CD4-positive, CD25-positive, alpha-beta regulatory T cell (primary cell): ENCODE measurements at regions not wholly inside any gene's neighbourhood (a gene's known extent, or its start where the extent isn't known, plus 50 kb on each side); places are given as distances from the start of the nearest gene placed in this dataset.
"Not testable (repeated sequence)": the region's sequence is repeated elsewhere in the genome, so short reads cannot be mapped to it uniquely, and the experiment has no call there.

Source experiments
- ATAC-seq, 2 donors: fragments of 150-1000 bp; cut with Tn5 transposase; one replicate each; pipeline ENCODE4 v1.10.0; 2021; ENCODE audit warnings: low read depth in 2 of 2, moderate number of reproducible peaks in 2 of 2, moderate library complexity in 1 of 2
- DNase-seq, 3 donors: peaks; one replicate each; pipeline versions ENCODE4 v3.0.0 to v3.0.0-alpha.2; 2012 to 2022; ENCODE audit warnings: mixed read lengths in 1 of 3
- H3K27ac ChIP-seq: one replicate; pipeline ENCODE4 v1.7.0; 2013; ENCODE audit warnings: mild to moderate bottlenecking, low read length; ENCODE audit not compliant: insufficient read depth, poor library complexity, severe bottlenecking
- H3K27me3 ChIP-seq: one replicate; pipeline ENCODE4 v1.7.0; 2013; ENCODE audit warnings: low read length; ENCODE audit not compliant: control insufficient read depth, insufficient read depth
- H3K36me3 ChIP-seq: one replicate; pipeline ENCODE4 v1.7.0; 2013; ENCODE audit warnings: mild to moderate bottlenecking, low read length, moderate library complexity; ENCODE audit not compliant: control insufficient read depth, insufficient read depth
- H3K4me1 ChIP-seq: 2 replicates; pipeline ENCODE4 v1.7.0; 2013; ENCODE audit warnings: mild to moderate bottlenecking, low read length; ENCODE audit not compliant: insufficient read depth, control insufficient read depth, poor library complexity, severe bottlenecking
- H3K4me3 ChIP-seq: one replicate; pipeline ENCODE4 v1.7.0; 2013; ENCODE audit warnings: low read depth, mild to moderate bottlenecking, low read length, moderate library complexity
- H3K9me3 ChIP-seq, 2 experiments: 1 replicate in 1 of 2; 2 replicates in 1 of 2; pipeline ENCODE4 v1.7.0; 2013; ENCODE audit warnings: low read length in 2 of 2, mild to moderate bottlenecking in 1 of 2, moderate library complexity in 1 of 2; ENCODE audit not compliant: control insufficient read depth in 2 of 2
- H3K27ac Mint-ChIP-seq, 3 donors: one replicate each; pipeline ENCODE4 v1.8.0; 2020 to 2022; ENCODE audit warnings: mild to moderate bottlenecking in 3 of 3, mixed read lengths in 3 of 3, moderate library complexity in 2 of 3
- H3K27me3 Mint-ChIP-seq: one replicate; pipeline ENCODE4 v1.8.0; 2022; ENCODE audit warnings: mild to moderate bottlenecking, mixed read lengths
- H3K36me3 Mint-ChIP-seq: one replicate; pipeline ENCODE4 v1.8.0; 2020; ENCODE audit warnings: mixed read lengths
- H3K4me1 Mint-ChIP-seq, 4 donors: one replicate each; pipeline ENCODE4 v1.8.0; 2020 to 2022; ENCODE audit warnings: mixed read lengths in 4 of 4, mild to moderate bottlenecking in 1 of 4
- H3K4me3 Mint-ChIP-seq, 4 donors: one replicate each; pipeline ENCODE4 v1.8.0; 2020 to 2022; ENCODE audit warnings: mild to moderate bottlenecking in 4 of 4, mixed read lengths in 4 of 4, moderate library complexity in 3 of 4
- H3K9me3 Mint-ChIP-seq, 7 donors: one replicate each; pipeline ENCODE4 v1.8.0; 2020 to 2022; ENCODE audit warnings: mixed read lengths in 7 of 7, mild to moderate bottlenecking in 3 of 7, moderate library complexity in 2 of 7

GRCh38 chr1:232168508-232168907, 461.4 kb downstream of the SIPA1L2 start:
- Histone ChIP-seq H3K27me3 (no peaks in the 10 kb centered on the region), H3K4me1 (no peaks in the 10 kb centered on the region), H3K9me3 (no peaks in the 10 kb centered on the region), H3K36me3 (no peaks in the 10 kb centered on the region), H3K27ac (no peak overlapping the region), H3K4me3 (no peak overlapping the region)
- H3K27me3 Mint-ChIP-seq, result peaks cover 6% of the 10 kb centered on the region
- peaks cover 0 to 6% (median 1%) of the 10 kb centered on the region in 7 donors for H3K9me3 Mint-ChIP-seq
- no peak overlapping the region for H3K27ac Mint-ChIP-seq
- no peaks in the 10 kb centered on the region for H3K4me1 Mint-ChIP-seq
- H3K4me3 Mint-ChIP-seq, result no peak overlapping the region
- no peak for DNase-seq
- H3K36me3 Mint-ChIP-seq, result no peaks in the 10 kb centered on the region
- ATAC-seq, result no peak

- no peak overlapping the region for H3K4me3 ChIP-seq
- Mint-ChIP-seq H3K36me3 (no peaks in the 10 kb centered on the region), H3K27ac (no peak overlapping the region), H3K9me3 (peaks cover 0 to 6% (median 1%) of the 10 kb centered on the region in 7 donors), H3K4me1 (no peaks in the 10 kb centered on the region), H3K27me3 (peaks cover 6% of the 10 kb centered on the region), H3K4me3 (no peak overlapping the region)
- DNase-seq, result no peak
- H3K27me3 ChIP-seq, result no peaks in the 10 kb centered on the region
- H3K27ac ChIP-seq, result no peak overlapping the region
- no peaks in the 10 kb centered on the region for H3K36me3 ChIP-seq
- no peaks in the 10 kb centered on the region for H3K9me3 ChIP-seq
- no peaks in the 10 kb centered on the region for H3K4me1 ChIP-seq
- no peak for ATAC-seq
Measured at GRCh38 chr1:232166942-232167341, 463.0 kb downstream of the SIPA1L2 start.

- no peak overlapping the region for H3K27ac ChIP-seq
- H3K4me1 ChIP-seq, result no peaks in the 10 kb centered on the region
- H3K9me3 ChIP-seq, result no peaks in the 10 kb centered on the region
- DNase-seq, result no peak
- Mint-ChIP-seq H3K9me3 (peaks cover 0 to 6% (median 0%) of the 10 kb centered on the region in 7 donors), H3K4me1 (no peaks in the 10 kb centered on the region), H3K27ac (no peak overlapping the region), H3K36me3 (no peaks in the 10 kb centered on the region), H3K4me3 (no peak overlapping the region), H3K27me3 (no peaks in the 10 kb centered on the region)
- ATAC-seq, result no peak
- H3K27me3 ChIP-seq, result no peaks in the 10 kb centered on the region
- H3K4me3 ChIP-seq, result no peak overlapping the region
- no peaks in the 10 kb centered on the region for H3K36me3 ChIP-seq
Measured at GRCh38 chr1:232164078-232164963, 465.6 kb downstream of the SIPA1L2 start.

- no peak for DNase-seq
- H3K27me3 ChIP-seq, result no peaks in the 10 kb centered on the region
- no peaks in the 10 kb centered on the region for H3K9me3 ChIP-seq
- no peaks in the 10 kb centered on the region for H3K4me1 ChIP-seq
- H3K4me3 Mint-ChIP-seq, result no peak overlapping the region
- no peak overlapping the region for H3K27ac Mint-ChIP-seq
- no peaks in the 10 kb centered on the region for H3K36me3 Mint-ChIP-seq
- H3K4me3 ChIP-seq, result no peak overlapping the region
- H3K9me3 Mint-ChIP-seq, result peaks cover 0 to 8% (median 2%) of the 10 kb centered on the region in 7 donors
- ATAC-seq, result no peak
- H3K27ac ChIP-seq, result no peak overlapping the region
- H3K27me3 Mint-ChIP-seq, result no peaks in the 10 kb centered on the region
- H3K36me3 ChIP-seq, result no peaks in the 10 kb centered on the region
- H3K4me1 Mint-ChIP-seq, result no peaks in the 10 kb centered on the region
Measured at GRCh38 chr1:232163533-232163932, 466.4 kb downstream of the SIPA1L2 start.

- Histone ChIP-seq H3K36me3 (no peaks in the 10 kb centered on the region), H3K9me3 (no peaks in the 10 kb centered on the region), H3K27ac (no peak overlapping the region), H3K27me3 (no peaks in the 10 kb centered on the region), H3K4me1 (no peaks in the 10 kb centered on the region), H3K4me3 (no peak overlapping the region)
- no peaks in the 10 kb centered on the region for H3K36me3 Mint-ChIP-seq
- no peak overlapping the region for H3K4me3 Mint-ChIP-seq
- H3K27me3 Mint-ChIP-seq, result no peaks in the 10 kb centered on the region
- no peaks in the 10 kb centered on the region for H3K4me1 Mint-ChIP-seq
- no peak for DNase-seq
- H3K27ac Mint-ChIP-seq, result no peak overlapping the region
- no peak for ATAC-seq
- peaks cover 0 to 10% (median 2%) of the 10 kb centered on the region in 7 donors for H3K9me3 Mint-ChIP-seq
Measured at GRCh38 chr1:232162001-232162400, 467.9 kb downstream of the SIPA1L2 start.

GRCh38 chr1:232158558-232158957, 471.4 kb downstream of the SIPA1L2 start:
- H3K36me3 ChIP-seq, H3K9me3 Mint-ChIP-seq, H3K27me3 Mint-ChIP-seq, H3K27ac ChIP-seq, H3K9me3 ChIP-seq, DNase-seq, H3K4me3 Mint-ChIP-seq, H3K27ac Mint-ChIP-seq, H3K36me3 Mint-ChIP-seq, H3K4me3 ChIP-seq, ATAC-seq, H3K4me1 ChIP-seq, H3K4me1 Mint-ChIP-seq, H3K27me3 ChIP-seq: not testable (repeated sequence)

GRCh38 chr1:232156070-232156469, 473.9 kb downstream of the SIPA1L2 start:
- H3K27me3 Mint-ChIP-seq, H3K36me3 Mint-ChIP-seq, H3K4me3 ChIP-seq, H3K9me3 Mint-ChIP-seq, H3K4me1 ChIP-seq, H3K4me3 Mint-ChIP-seq, H3K27ac Mint-ChIP-seq, H3K27ac ChIP-seq, ATAC-seq, H3K36me3 ChIP-seq, DNase-seq, H3K27me3 ChIP-seq, H3K4me1 Mint-ChIP-seq, H3K9me3 ChIP-seq: not testable (repeated sequence)

- no peak for DNase-seq
Measured at GRCh38 chr1:232153652-232154051, 476.3 kb downstream of the SIPA1L2 start.

More at GRCh38 chr1:232153652-232154051, 476.3 kb downstream of the SIPA1L2 start:
- Histone ChIP-seq H3K4me3 (no peak overlapping the region), H3K9me3 (no peaks in the 10 kb centered on the region), H3K27me3 (no peaks in the 10 kb centered on the region), H3K36me3 (no peaks in the 10 kb centered on the region), H3K27ac (no peak overlapping the region), H3K4me1 (no peaks in the 10 kb centered on the region)
- ATAC-seq, result no peak
- peaks cover 0 to 4% (median 1%) of the 10 kb centered on the region in 7 donors for H3K9me3 Mint-ChIP-seq
- H3K4me1 Mint-ChIP-seq, result no peaks in the 10 kb centered on the region
- H3K27me3 Mint-ChIP-seq, result peaks cover 4% of the 10 kb centered on the region
- H3K4me3 Mint-ChIP-seq, result no peak overlapping the region
- H3K36me3 Mint-ChIP-seq, result no peaks in the 10 kb centered on the region
- no peak overlapping the region for H3K27ac Mint-ChIP-seq
